HFF-Myc (cell line): ENCODE measurements at regions not wholly inside any gene's neighbourhood (a gene's known extent, or its start where the extent isn't known, plus 50 kb on each side); places are given as distances from the start of the nearest gene placed in this dataset.

Experiments used
- DNase-seq: peaks from one replicate; pipeline ENCODE4 v3.0.0-alpha.2; 2011; ENCODE audit warnings: low read depth; ENCODE audit errors: extremely low read depth
- H3K4me3 ChIP-seq: replicated peaks from 2 replicates; pipeline ENCODE4 v1.5.1; 2011; ENCODE audit warnings: low read depth, mild to moderate bottlenecking, control low read depth, low read length
- TF ChIP-seq, protein P1 (sequence below): IDR thresholded peaks from 2 replicates; pipeline ENCODE4 v1.5.1; 2012; ENCODE audit warnings: mild to moderate bottlenecking, low read depth, low read length, control low read depth; ENCODE audit errors: missing control alignments

DNA sequence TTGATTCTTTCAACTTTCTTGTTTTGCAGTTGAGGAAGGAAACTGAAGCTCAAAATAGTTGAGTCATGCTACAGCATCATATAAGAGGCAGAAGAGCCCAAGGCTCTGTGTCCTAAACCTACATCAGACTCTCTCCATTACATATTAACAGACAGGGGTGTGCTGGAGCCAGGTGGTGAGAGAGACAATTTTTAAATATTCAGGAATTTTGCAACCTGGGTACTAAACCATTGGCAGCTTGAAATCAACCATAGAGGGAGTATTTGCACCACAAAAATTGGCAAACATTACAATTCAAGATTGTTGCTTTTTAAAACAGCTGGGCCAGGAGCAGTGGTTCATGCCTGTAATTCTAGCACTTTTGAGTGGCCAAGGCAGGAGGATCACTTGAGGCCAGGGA, 65.8 kb upstream of the SOX4 start:
- no peak for DNase-seq
- TF ChIP-seq, protein P1, sequence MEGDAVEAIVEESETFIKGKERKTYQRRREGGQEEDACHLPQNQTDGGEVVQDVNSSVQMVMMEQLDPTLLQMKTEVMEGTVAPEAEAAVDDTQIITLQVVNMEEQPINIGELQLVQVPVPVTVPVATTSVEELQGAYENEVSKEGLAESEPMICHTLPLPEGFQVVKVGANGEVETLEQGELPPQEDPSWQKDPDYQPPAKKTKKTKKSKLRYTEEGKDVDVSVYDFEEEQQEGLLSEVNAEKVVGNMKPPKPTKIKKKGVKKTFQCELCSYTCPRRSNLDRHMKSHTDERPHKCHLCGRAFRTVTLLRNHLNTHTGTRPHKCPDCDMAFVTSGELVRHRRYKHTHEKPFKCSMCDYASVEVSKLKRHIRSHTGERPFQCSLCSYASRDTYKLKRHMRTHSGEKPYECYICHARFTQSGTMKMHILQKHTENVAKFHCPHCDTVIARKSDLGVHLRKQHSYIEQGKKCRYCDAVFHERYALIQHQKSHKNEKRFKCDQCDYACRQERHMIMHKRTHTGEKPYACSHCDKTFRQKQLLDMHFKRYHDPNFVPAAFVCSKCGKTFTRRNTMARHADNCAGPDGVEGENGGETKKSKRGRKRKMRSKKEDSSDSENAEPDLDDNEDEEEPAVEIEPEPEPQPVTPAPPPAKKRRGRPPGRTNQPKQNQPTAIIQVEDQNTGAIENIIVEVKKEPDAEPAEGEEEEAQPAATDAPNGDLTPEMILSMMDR, result no peak
- H3K4me3 ChIP-seq, result no peak overlapping the region

DNA sequence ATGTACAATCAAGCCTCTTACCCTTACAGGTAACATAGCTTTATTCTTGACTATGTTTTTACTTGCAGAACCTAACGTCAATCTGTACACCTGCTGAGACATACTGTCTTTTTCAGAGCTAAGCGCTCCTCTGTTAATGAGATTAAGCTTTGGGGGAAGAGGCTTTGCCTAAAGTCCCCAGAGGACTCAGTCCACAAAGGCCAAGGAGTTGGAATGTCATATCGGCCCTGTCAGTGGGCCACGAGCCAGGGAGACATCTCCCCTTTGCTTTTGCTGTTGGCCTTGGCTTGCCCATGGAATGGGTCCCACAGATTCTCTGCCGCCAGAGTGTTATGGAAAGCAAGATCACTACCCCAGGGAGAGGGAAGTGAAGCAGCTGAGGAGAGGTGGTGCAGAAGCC, 64.1 kb upstream of the SOX4 start:
- DNase-seq, result no peak
- TF ChIP-seq, protein P1, result no peak
- no peak overlapping the region for H3K4me3 ChIP-seq

DNA sequence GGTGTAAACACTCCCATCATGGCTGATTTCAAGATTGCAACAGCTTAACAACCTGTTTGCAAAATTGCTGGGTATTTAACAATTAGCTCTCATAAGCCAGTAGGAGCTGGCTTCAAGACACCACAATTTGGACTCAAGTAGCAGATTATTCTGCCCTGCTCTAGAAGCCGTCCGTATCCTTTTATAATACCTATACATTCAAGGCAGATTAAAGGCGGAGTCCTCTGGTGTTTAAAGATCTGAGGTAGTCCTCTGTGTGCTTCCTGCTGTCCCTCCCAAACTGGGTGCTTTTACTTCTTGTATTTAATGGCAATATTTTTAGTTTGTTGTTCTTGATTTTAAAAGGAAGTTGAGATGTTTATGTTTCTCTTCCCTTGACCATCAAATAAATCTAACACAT, 62.2 kb upstream of the SOX4 start:
- TF ChIP-seq, protein P1, result no peak
- H3K4me3 ChIP-seq, result no peak overlapping the region
- DNase-seq, result no peak

DNA sequence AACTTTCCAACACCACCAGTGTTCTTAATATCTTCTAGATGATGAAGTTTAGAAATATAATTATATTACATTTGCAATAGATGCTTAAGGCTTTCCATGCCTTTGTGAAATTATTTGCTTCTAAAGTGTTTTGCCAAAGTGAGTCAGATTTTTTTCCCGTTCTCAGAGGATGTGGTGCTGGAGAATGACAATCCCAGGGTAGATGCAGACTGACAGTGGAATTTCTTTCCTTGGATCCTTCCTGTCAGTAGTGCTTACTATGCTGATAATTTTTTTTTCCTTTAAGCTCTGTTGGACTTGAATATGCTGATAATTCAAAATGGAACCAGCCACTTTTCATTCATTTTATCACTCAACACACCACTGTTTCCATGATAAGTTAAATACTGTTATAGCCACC, 59.9 kb upstream of the SOX4 start:
- no peak overlapping the region for H3K4me3 ChIP-seq
- DNase-seq, result no peak
- TF ChIP-seq, protein P1, result no peak

DNA sequence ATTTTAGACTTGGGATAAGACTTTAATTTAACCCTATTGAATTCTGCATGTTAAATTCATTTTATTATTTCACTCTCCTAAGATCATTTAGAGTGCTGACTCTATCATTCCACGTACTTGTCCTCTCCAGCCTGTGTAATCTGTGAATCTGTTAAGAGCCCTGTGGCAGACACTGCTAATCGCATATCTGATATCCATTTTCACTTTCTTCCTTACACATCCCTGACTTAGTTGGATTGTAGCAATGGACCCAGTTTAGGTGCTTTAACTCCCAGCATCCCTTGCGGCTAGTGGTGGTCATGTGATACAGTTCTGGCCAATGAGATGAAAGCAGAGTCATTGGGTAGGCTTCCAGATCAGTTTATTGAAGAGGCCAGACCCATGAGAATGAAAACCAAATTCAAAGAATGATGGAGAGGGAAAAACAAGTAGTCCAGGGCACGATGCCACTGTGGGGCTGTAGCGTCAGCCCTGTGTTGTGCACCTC, 57.2 kb upstream of the SOX4 start:
- no peak for DNase-seq
- H3K4me3 ChIP-seq, result no peak overlapping the region
- TF ChIP-seq, protein P1, result no peak

DNA sequence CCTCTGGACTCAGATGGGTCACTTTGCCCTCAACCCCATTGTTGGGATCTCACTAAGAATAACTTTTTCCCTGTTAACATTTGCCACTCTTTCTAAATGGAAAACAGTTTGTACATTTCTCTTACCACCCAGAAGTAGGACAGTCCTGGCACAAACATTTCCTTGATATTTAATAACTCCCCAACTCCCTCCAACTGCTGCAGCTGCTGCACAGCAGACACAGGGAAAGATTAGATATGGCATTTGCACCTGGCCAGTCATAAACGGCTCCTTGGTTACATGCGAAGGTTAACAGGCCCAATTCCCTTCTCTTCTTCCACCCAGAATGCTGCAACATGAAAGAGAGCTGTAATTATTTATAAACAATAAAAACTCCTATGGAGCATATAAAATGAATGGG, 55.9 kb upstream of the SOX4 start:
- no peak for DNase-seq

More for the DNA sequence above, 55.9 kb upstream of the SOX4 start:
- TF ChIP-seq, protein P1, result no peak
- no peak overlapping the region for H3K4me3 ChIP-seq
